Gastrocnemius medialis (tissue), 4 donors: ENCODE measurements at regions not wholly inside any gene's neighbourhood (a gene's known extent, or its start where the extent isn't known, plus 50 kb on each side); places are given as distances from the start of the nearest gene placed in this dataset.

ENCODE experiments used
- ATAC-seq, 2 donors: fragments of 150-250 bp; one replicate each; pipeline ENCODE4 v1.9.1; 2016
- DNase-seq, 2 donors: peaks; one replicate each; pipeline ENCODE4 v3.0.0-alpha.2; 2019
- H3K27ac ChIP-seq, 4 donors: fragments of 200-600 bp; sonication (generic); 1 replicate in 1 of 4; 2 replicates in 3 of 4; pipeline ENCODE4 v1.5.1; 2016 to 2018; ENCODE audit warnings: mild to moderate bottlenecking in 2 of 4, moderate library complexity in 1 of 4
- H3K27me3 ChIP-seq, 3 donors: fragments of 200-600 bp; sonication (generic) in 2 of 3; 1 replicate in 1 of 3; 2 replicates in 2 of 3; pipeline versions ENCODE4 v1.5.1 to v1.6.0; 2016 to 2019; ENCODE audit warnings: mild to moderate bottlenecking in 1 of 3, moderate library complexity in 1 of 3
- H3K36me3 ChIP-seq, 2 donors: fragments of 200-600 bp; sonication (generic) in 1 of 2; one replicate each; pipeline ENCODE4 v1.5.1; 2017 to 2018
- H3K4me1 ChIP-seq, 2 donors: fragments of 200-600 bp; sonication (generic) in 1 of 2; one replicate each; pipeline ENCODE4 v1.5.1; 2016 to 2017; ENCODE audit warnings: mild to moderate bottlenecking in 2 of 2
- H3K4me3 ChIP-seq, 4 donors: fragments of 200-600 bp; sonication (generic) in 3 of 4; 1 replicate in 1 of 4; 2 replicates in 3 of 4; pipeline ENCODE4 v1.5.1; 2016 to 2019; ENCODE audit warnings: mild to moderate bottlenecking in 2 of 4
- H3K9me3 ChIP-seq, 3 donors: fragments of 200-600 bp; sonication (generic) in 2 of 3; 1 replicate in 1 of 3; 2 replicates in 2 of 3; pipeline ENCODE4 v1.5.1; 2016 to 2019
- CTCF ChIP-seq, 5 experiments: fragments of 450-650 bp in 3 of 5; fragments of 200-600 bp in 2 of 5; sonication (generic) in 2 of 5; IDR thresholded peaks in 4 of 5; conservative IDR thresholded peaks in 1 of 5; 1 replicate in 4 of 5; 2 replicates in 1 of 5; pipeline ENCODE4 v1.5.1; 2016 to 2019; ENCODE audit warnings: antibody characterized with exemption in 5 of 5, mild to moderate bottlenecking in 3 of 5, moderate library complexity in 3 of 5
- POLR2A ChIP-seq, 2 donors: fragments of 450-650 bp; IDR thresholded peaks; one replicate each; pipeline ENCODE4 v1.6.1; 2017; ENCODE audit warnings: antibody characterized with exemption in 2 of 2, mild to moderate bottlenecking in 2 of 2, moderate library complexity in 2 of 2
- in situ Hi-C, 4 donors: fragments of 200-750 bp; cut with MboI; loops; one replicate each; pipeline versions ENCODE4 v1.15.0 to v1.8.0; 2017; ENCODE audit warnings: low sequenced_read_pairs in 4 of 4
- intact Hi-C: fragments of 100-400 bp; cut with DNase I; formaldehyde crosslinking; loops from one replicate; pipeline ENCODE4 v1.15.1; 2023; ENCODE audit warnings: low total_unique reads

GRCh38 chr6:3601570-3601969 lies 144.7 kb upstream of the SLC22A23 start:
- intact Hi-C loops: no loop called here
- in situ Hi-C loops: no loop called here
- peaks cover 0 to 5% (median 0%) of the 10 kb centered on the region in 3 donors for H3K9me3 ChIP-seq
- ATAC-seq (no peak), DNase-seq (no peak)
- H3K4me1 ChIP-seq: no peaks in the 10 kb centered on the region
- no peaks in the 10 kb centered on the region for H3K36me3 ChIP-seq
- H3K4me3 ChIP-seq: no peak overlapping the region
- H3K27me3 ChIP-seq: peaks cover 0 to 6% (median 0%) of the 10 kb centered on the region in 3 donors
- H3K27ac ChIP-seq: no peak overlapping the region
- no peak for TF ChIP-seq CTCF (IDR thresholded peaks at IDR 0.05 in 4 of 5, conservative IDR thresholded peaks at IDR 0.05 in 1 of 5)
- TF ChIP-seq POLR2A (IDR thresholded peaks at IDR 0.05): no peak

GRCh38 chr6:3597500-3598064 lies 140.7 kb upstream of the SLC22A23 start:
- peaks cover 0 to 6% (median 0%) of the 10 kb centered on the region in 3 donors for H3K27me3 ChIP-seq
- H3K27ac ChIP-seq: no peak overlapping the region
- H3K4me1 ChIP-seq: no peaks in the 10 kb centered on the region
- H3K4me3 ChIP-seq: no peak overlapping the region
- intact Hi-C loops: no loop called here
- H3K9me3 ChIP-seq: peaks cover 0 to 5% (median 0%) of the 10 kb centered on the region in 3 donors
- H3K36me3 ChIP-seq: no peaks in the 10 kb centered on the region
- DNase-seq: no peak
- no peak for TF ChIP-seq CTCF (IDR thresholded peaks at IDR 0.05 in 4 of 5, conservative IDR thresholded peaks at IDR 0.05 in 1 of 5)
- no peak for TF ChIP-seq POLR2A (IDR thresholded peaks at IDR 0.05)
- no peak for ATAC-seq
- in situ Hi-C loops: no loop called here

GRCh38 chr6:3596766-3597165 lies 139.9 kb upstream of the SLC22A23 start:
- intact Hi-C loops (no loop called here), in situ Hi-C loops (no loop called here)
- Histone ChIP-seq H3K36me3 (no peaks in the 10 kb centered on the region), H3K27ac (no peak overlapping the region), H3K9me3 (peaks cover 0 to 5% (median 0%) of the 10 kb centered on the region in 3 donors), H3K4me1 (no peaks in the 10 kb centered on the region), H3K27me3 (peaks cover 0 to 6% (median 0%) of the 10 kb centered on the region in 3 donors), H3K4me3 (no peak overlapping the region)
- no peak for ATAC-seq
- DNase-seq: no peak
- TF ChIP-seq CTCF (IDR thresholded peaks at IDR 0.05 in 4 of 5, conservative IDR thresholded peaks at IDR 0.05 in 1 of 5) (no peak), POLR2A (IDR thresholded peaks at IDR 0.05) (no peak)

- Histone ChIP-seq H3K4me3 (no peak overlapping the region), H3K4me1 (no peaks in the 10 kb centered on the region), H3K27ac (no peak overlapping the region), H3K9me3 (no peaks in the 10 kb centered on the region), H3K36me3 (no peaks in the 10 kb centered on the region), H3K27me3 (no peaks in the 10 kb centered on the region)
- ATAC-seq: no peak
- no peak for DNase-seq
- in situ Hi-C loops: no loop called here
- intact Hi-C loops: no loop called here
- TF ChIP-seq CTCF (IDR thresholded peaks at IDR 0.05 in 4 of 5, conservative IDR thresholded peaks at IDR 0.05 in 1 of 5) (no peak), POLR2A (IDR thresholded peaks at IDR 0.05) (no peak)
Measured at GRCh38 chr6:3594201-3594600, 137.4 kb upstream of the SLC22A23 start.

GRCh38 chr6:3593161-3593560 lies 136.3 kb upstream of the SLC22A23 start:
- H3K27me3 ChIP-seq: no peaks in the 10 kb centered on the region
- intact Hi-C loops: no loop called here
- no peak for ATAC-seq
- DNase-seq: no peak
- H3K4me3 ChIP-seq: no peak overlapping the region
- no peak for TF ChIP-seq CTCF (IDR thresholded peaks at IDR 0.05 in 4 of 5, conservative IDR thresholded peaks at IDR 0.05 in 1 of 5)
- TF ChIP-seq POLR2A (IDR thresholded peaks at IDR 0.05): no peak
- in situ Hi-C loops: no loop called here
- H3K9me3 ChIP-seq: no peaks in the 10 kb centered on the region
- no peaks in the 10 kb centered on the region for H3K4me1 ChIP-seq
- no peaks in the 10 kb centered on the region for H3K36me3 ChIP-seq
- H3K27ac ChIP-seq: no peak overlapping the region
